GM21526 (cell line): ENCODE measurements at regions not wholly inside any gene's neighbourhood (a gene's known extent, or its start where the extent isn't known, plus 50 kb on each side); places are given as distances from the start of the nearest gene placed in this dataset.
A peak's percentile ranks its signal among the peaks of the same experiment; 100 is the strongest.
"Not testable (repeated sequence)": the region's sequence is repeated elsewhere in the genome, so short reads cannot be mapped to it uniquely, and the experiment has no call there.

Source experiments
- ATAC-seq: cut with Tn5 transposase; IDR thresholded peaks from one replicate; pipeline ENCODE4 v1.9.1; 2021; ENCODE audit warnings: moderate library complexity; ENCODE audit not compliant: unreplicated experiment, low FRiP score

GRCh38 chr2:58708565-58708964, 467.4 kb upstream of the FANCL start:
- ATAC-seq: no peak

- ATAC-seq: no peak
Observed at GRCh38 chr2:58702302-58702885, 461.3 kb upstream of the FANCL start.

GRCh38 chr2:58701688-58702301, 460.7 kb upstream of the FANCL start:
- peak; percentile 70 for ATAC-seq

GRCh38 chr2:58700591-58700990, 459.5 kb upstream of the FANCL start:
- ATAC-seq: no peak

GRCh38 chr2:58699411-58699810, 458.3 kb upstream of the FANCL start:
- no peak for ATAC-seq

GRCh38 chr2:58698620-58699019, 457.5 kb upstream of the FANCL start:
- no peak for ATAC-seq

- not testable (repeated sequence) for ATAC-seq
Observed at GRCh38 chr2:58694114-58694513, 453.0 kb upstream of the FANCL start.

- ATAC-seq: not testable (repeated sequence)
Observed at GRCh38 chr2:58691041-58691440, 449.9 kb upstream of the FANCL start.

- no peak for ATAC-seq
Observed at GRCh38 chr2:58688813-58689212, 447.7 kb upstream of the FANCL start.

GRCh38 chr2:58686776-58687175, 445.7 kb upstream of the FANCL start:
- no peak for ATAC-seq

GRCh38 chr2:58680755-58681310, 439.7 kb upstream of the FANCL start:
- ATAC-seq: no peak

GRCh38 chr2:58677748-58678147, 436.6 kb upstream of the FANCL start:
- ATAC-seq: no peak

GRCh38 chr2:58671675-58672074, 430.6 kb upstream of the FANCL start:
- no peak for ATAC-seq

GRCh38 chr2:58669998-58670397, 428.9 kb upstream of the FANCL start:
- no peak for ATAC-seq

GRCh38 chr2:58667137-58667774, 426.1 kb upstream of the FANCL start:
- no peak for ATAC-seq

- no peak for ATAC-seq
Observed at GRCh38 chr2:58666323-58666970, 425.3 kb upstream of the FANCL start.

- no peak for ATAC-seq
Observed at GRCh38 chr2:58665154-58665553, 424.0 kb upstream of the FANCL start.

- no peak for ATAC-seq
Observed at GRCh38 chr2:58664523-58665151, 423.5 kb upstream of the FANCL start.

- ATAC-seq: no peak
Observed at GRCh38 chr2:58660046-58660445, 418.9 kb upstream of the FANCL start.

GRCh38 chr2:58655152-58655551, 414.0 kb upstream of the FANCL start:
- ATAC-seq: no peak

- no peak for ATAC-seq
Observed at GRCh38 chr2:58651930-58652329, 410.8 kb upstream of the FANCL start.
